BLaER1 (cell line): ENCODE measurements at regions not wholly inside any gene's neighbourhood (a gene's known extent, or its start where the extent isn't known, plus 50 kb on each side); places are given as distances from the start of the nearest gene placed in this dataset.

ENCODE experiments used
- H3K27ac ChIP-seq: shearing (Covaris generic); formaldehyde crosslinking; 2 replicates; pipeline ENCODE4 v1.8.1; 2022
- H3K27me3 ChIP-seq: shearing (Covaris generic); formaldehyde crosslinking; 2 replicates; pipeline ENCODE4 v1.8.1; 2022
- H3K36me3 ChIP-seq: shearing (Covaris generic); formaldehyde crosslinking; 2 replicates; pipeline ENCODE4 v1.8.1; 2022
- H3K4me1 ChIP-seq: shearing (Covaris generic); formaldehyde crosslinking; 2 replicates; pipeline ENCODE4 v1.8.1; 2022
- H3K4me2 ChIP-seq: shearing (Covaris generic); formaldehyde crosslinking; 2 replicates; pipeline ENCODE4 v1.8.1; 2022
- H3K4me3 ChIP-seq: shearing (Covaris generic); formaldehyde crosslinking; 2 replicates; pipeline ENCODE4 v1.8.1; 2022
- H3K9ac ChIP-seq: shearing (Covaris generic); formaldehyde crosslinking; 2 replicates; pipeline ENCODE4 v1.8.1; 2022
- H3K9me3 ChIP-seq: shearing (Covaris generic); formaldehyde crosslinking; 2 replicates; pipeline ENCODE4 v1.8.1; 2022
- H4K20me1 ChIP-seq: shearing (Covaris generic); formaldehyde crosslinking; 2 replicates; pipeline ENCODE4 v1.8.1; 2022
- Cebpa-rat ChIP-seq: shearing (Covaris generic); IDR thresholded peaks from 2 replicates; pipeline ENCODE4 v1.8.1; 2022

DNA sequence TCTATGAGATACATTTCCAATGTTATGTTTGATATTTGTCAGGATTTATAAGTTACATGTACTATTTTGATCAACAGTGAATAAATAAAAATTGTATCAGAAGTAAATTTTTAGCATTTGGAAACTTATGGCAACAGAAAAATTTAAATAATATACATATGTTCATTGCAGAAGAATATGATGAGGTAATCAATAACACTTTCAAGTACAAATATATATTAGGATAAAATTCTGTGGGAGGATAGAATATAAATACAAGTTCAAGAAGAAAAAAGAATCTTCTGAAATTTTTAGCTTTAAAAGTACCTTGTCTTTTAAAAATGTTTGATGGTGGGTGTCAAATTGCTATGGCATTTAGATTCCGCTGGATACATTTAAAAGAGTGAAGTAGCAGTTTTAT, 102.8 kb upstream of the MUCL1 start:
- H3K36me3 ChIP-seq = no peaks in the 10 kb centered on the region
- H3K4me1 ChIP-seq = peaks cover 8% of the 10 kb centered on the region
- no peak overlapping the region for H3K9ac ChIP-seq
- no peaks in the 10 kb centered on the region for H3K27me3 ChIP-seq
- no peak overlapping the region for H3K27ac ChIP-seq
- H3K4me3 ChIP-seq = no peak overlapping the region
- no peak for TF ChIP-seq Cebpa-rat
- no peaks in the 10 kb centered on the region for H3K9me3 ChIP-seq
- no peaks in the 10 kb centered on the region for H4K20me1 ChIP-seq
- H3K4me2 ChIP-seq = no peak overlapping the region

GRCh38 chr12:54749191-54749818, 101.1 kb upstream of the DCD start:
- no peak overlapping the region for H3K4me2 ChIP-seq

DNA sequence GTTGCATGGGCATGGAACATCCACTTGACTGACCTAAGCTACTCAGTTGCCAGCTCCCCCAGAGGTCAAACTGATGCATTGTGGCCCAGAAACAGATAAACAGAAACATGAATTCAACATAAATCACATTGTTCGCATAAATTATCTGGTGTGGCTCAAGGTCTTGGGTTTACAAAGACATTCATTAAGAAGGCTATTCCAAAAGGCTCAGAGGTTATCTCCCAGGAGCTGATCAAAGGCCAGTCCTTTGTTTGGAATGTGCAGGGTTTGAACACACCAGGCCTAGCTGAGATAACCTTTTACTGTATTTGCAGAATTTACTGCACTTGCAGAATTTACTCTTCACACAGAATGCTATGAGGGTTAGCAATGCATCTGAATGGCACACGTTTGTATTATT, 96.4 kb upstream of the DCD start:
- no peak overlapping the region for H3K4me2 ChIP-seq
- H3K36me3 ChIP-seq = no peaks in the 10 kb centered on the region
- H3K4me1 ChIP-seq = peaks cover 1% of the 10 kb centered on the region; the same call in 1 of the 2 replicates
- no peak overlapping the region for H3K9ac ChIP-seq
- H3K27ac ChIP-seq = no peak overlapping the region
- no peaks in the 10 kb centered on the region for H3K27me3 ChIP-seq
- no peak overlapping the region for H3K4me3 ChIP-seq
- no peak for TF ChIP-seq Cebpa-rat
- no peaks in the 10 kb centered on the region for H4K20me1 ChIP-seq
- no peaks in the 10 kb centered on the region for H3K9me3 ChIP-seq

More at GRCh38 chr12:54749191-54749818, 101.1 kb upstream of the DCD start:
- H3K27me3 ChIP-seq = no peaks in the 10 kb centered on the region
- no peak overlapping the region for H3K27ac ChIP-seq
- no peaks in the 10 kb centered on the region for H3K36me3 ChIP-seq
- no peaks in the 10 kb centered on the region for H4K20me1 ChIP-seq
- H3K9ac ChIP-seq = no peak overlapping the region
- no peak overlapping the region for H3K4me3 ChIP-seq
- peaks cover 8% of the 10 kb centered on the region for H3K4me1 ChIP-seq
- no peaks in the 10 kb centered on the region for H3K9me3 ChIP-seq
- TF ChIP-seq Cebpa-rat = no peak

- H3K36me3 ChIP-seq = no peaks in the 10 kb centered on the region
- H3K4me1 ChIP-seq = no peaks in the 10 kb centered on the region
- no peaks in the 10 kb centered on the region for H3K9me3 ChIP-seq
- no peak overlapping the region for H3K4me3 ChIP-seq
- no peaks in the 10 kb centered on the region for H4K20me1 ChIP-seq
- H3K9ac ChIP-seq = no peak overlapping the region
- H3K27me3 ChIP-seq = no peaks in the 10 kb centered on the region
- no peak for TF ChIP-seq Cebpa-rat
- H3K27ac ChIP-seq = no peak overlapping the region
- H3K4me2 ChIP-seq = no peak overlapping the region
Observed at GRCh38 chr12:54740882-54741281, 92.7 kb upstream of the DCD start.

- no peak for TF ChIP-seq Cebpa-rat
- Histone ChIP-seq H3K36me3 (no peaks in the 10 kb centered on the region), H3K9ac (no peak overlapping the region), H3K4me2 (no peak overlapping the region), H3K9me3 (no peaks in the 10 kb centered on the region), H3K4me1 (no peaks in the 10 kb centered on the region), H3K27ac (no peak overlapping the region), H3K4me3 (no peak overlapping the region), H4K20me1 (no peaks in the 10 kb centered on the region), H3K27me3 (no peaks in the 10 kb centered on the region)
Observed at GRCh38 chr12:54736549-54736948, 88.4 kb upstream of the DCD start.

DNA sequence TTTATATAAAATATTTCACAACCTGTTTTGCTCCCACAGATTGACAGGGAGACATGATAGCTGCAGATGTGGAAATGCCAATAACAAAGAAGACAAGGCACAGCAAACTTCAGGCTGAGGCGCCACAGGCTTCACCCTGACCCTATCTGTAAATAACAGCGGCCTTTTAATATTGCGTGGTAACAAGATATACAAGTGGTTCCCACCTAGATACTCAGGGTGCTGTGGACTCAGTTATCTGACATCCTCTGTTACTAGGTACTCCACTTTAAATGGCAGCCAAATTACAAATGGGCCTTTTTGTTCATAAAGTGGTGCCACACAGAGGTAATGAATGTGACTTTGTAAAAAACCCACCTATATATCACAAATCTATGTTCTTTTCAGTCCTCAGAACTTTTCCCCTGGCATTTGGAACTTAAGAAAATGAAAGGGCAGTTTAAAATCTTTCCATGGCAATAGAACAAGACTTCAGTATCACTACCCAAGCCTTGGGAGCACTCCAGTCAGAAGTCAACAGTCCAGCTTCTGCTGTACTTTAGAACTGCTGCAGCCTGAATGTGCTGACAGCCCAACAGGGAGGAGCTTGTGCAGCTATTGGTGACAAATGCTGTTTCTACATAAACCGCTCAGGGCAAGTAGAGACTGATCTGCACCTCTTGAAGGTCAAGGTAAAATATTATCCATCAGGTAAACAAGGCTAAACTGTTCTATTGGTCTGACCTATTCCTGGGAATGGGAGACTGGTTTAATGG, 86.2 kb upstream of the DCD start:
- H3K9me3 ChIP-seq = no peaks in the 10 kb centered on the region
- H4K20me1 ChIP-seq = no peaks in the 10 kb centered on the region
- H3K36me3 ChIP-seq = no peaks in the 10 kb centered on the region
- H3K27me3 ChIP-seq = no peaks in the 10 kb centered on the region
- no peak overlapping the region for H3K9ac ChIP-seq
- no peak for TF ChIP-seq Cebpa-rat
- no peak overlapping the region for H3K27ac ChIP-seq
- H3K4me2 ChIP-seq = no peak overlapping the region
- no peaks in the 10 kb centered on the region for H3K4me1 ChIP-seq
- H3K4me3 ChIP-seq = no peak overlapping the region

- no peaks in the 10 kb centered on the region for H3K36me3 ChIP-seq
- 0 out of 2 replicates have a peak, but pooled peaks cover 6% of the 10 kb centered on the region for H3K4me1 ChIP-seq
- H3K9ac ChIP-seq = no peak overlapping the region
- no peak overlapping the region for H3K27ac ChIP-seq
- H3K9me3 ChIP-seq = peaks cover 10% of the 10 kb centered on the region
- H3K4me3 ChIP-seq = no peak overlapping the region
- no peak for TF ChIP-seq Cebpa-rat
- no peaks in the 10 kb centered on the region for H3K27me3 ChIP-seq
- H4K20me1 ChIP-seq = no peaks in the 10 kb centered on the region
- H3K4me2 ChIP-seq = peak overlapping the region; percentile 40
Observed at GRCh38 chr12:54725233-54725843, 77.2 kb upstream of the DCD start.

DNA sequence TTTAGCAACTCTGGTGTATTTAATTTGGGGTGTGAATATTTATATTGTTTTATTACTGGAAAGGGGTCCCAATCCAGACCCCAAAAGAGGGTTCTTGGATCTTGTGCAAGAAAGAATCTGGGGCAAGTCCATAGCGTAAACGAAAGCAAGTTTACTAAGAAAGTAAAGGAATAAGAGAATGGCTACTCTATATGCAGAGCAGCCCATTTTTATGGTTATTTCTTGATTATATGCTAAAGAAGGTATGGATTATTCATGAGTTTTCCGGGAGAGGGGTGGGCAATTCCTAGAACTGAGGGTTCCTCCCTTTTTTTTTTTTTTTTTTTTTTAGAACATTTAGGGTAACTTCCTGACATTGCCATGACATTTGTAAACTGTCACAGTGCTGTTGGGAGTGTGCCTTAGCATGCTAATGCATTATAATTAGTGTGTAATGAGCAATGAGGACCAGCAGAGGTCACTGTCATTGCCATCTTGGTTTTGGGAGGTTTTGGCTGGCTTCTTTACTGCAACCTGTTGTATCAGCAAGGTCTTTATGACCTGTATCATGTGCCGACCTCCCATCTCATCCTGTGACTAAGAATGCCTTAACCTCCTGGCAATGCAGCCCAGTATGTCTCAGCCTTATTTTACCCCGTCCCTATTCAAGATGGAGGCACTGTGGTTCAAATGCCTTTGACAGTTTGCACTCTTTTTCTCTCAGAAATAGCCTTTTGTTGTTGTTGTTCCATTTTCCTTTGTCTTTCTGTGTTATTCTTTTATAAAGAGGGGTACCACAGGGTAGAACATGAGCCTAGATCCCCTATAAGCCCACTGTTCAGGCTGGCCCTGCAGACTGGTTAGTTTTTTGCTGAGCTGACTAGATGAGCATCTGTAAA, 75.5 kb upstream of the DCD start:
- no peak overlapping the region for H3K4me2 ChIP-seq
- no peaks in the 10 kb centered on the region for H3K36me3 ChIP-seq
- no peaks in the 10 kb centered on the region for H3K27me3 ChIP-seq
- H3K4me1 ChIP-seq = 0 out of 2 replicates have a peak, but pooled peaks cover 6% of the 10 kb centered on the region
- H3K9ac ChIP-seq = no peak overlapping the region
- no peak overlapping the region for H3K27ac ChIP-seq
- peaks cover 10% of the 10 kb centered on the region for H3K9me3 ChIP-seq
- H3K4me3 ChIP-seq = no peak overlapping the region
- TF ChIP-seq Cebpa-rat = no peak
- H4K20me1 ChIP-seq = no peaks in the 10 kb centered on the region

GRCh38 chr12:54721312-54721711, 73.1 kb upstream of the DCD start:
- TF ChIP-seq Cebpa-rat = no peak
- no peaks in the 10 kb centered on the region for H3K27me3 ChIP-seq

More at GRCh38 chr12:54721312-54721711, 73.1 kb upstream of the DCD start:
- peaks cover under 1% of the 10 kb centered on the region; the same call in 1 of the 2 replicates for H3K9me3 ChIP-seq
- H3K4me3 ChIP-seq = no peak overlapping the region
- H3K4me1 ChIP-seq = 0 out of 2 replicates have a peak, but pooled peaks cover 6% of the 10 kb centered on the region
- H3K4me2 ChIP-seq = no peak overlapping the region
- no peaks in the 10 kb centered on the region for H4K20me1 ChIP-seq
- H3K27ac ChIP-seq = no peak overlapping the region
- H3K36me3 ChIP-seq = no peaks in the 10 kb centered on the region
- H3K9ac ChIP-seq = no peak overlapping the region
